ENCODE measurements at regions not wholly inside any gene's neighbourhood (a gene's known extent, or its start where the extent isn't known, plus 50 kb on each side); places are given as distances from the start of the nearest gene placed in this dataset.
A peak's percentile ranks its signal among the peaks of the same experiment; 100 is the strongest.

- H3K79me2 ChIP-seq: no peaks in the 10 kb centered on the region
- no peak overlapping the region for H3K4me3 ChIP-seq (ENCODE audit: low read depth, low read length)
- no peak overlapping the region for H3K4me2 ChIP-seq (ENCODE audit: low read length)
- H3K9me3 ChIP-seq (ENCODE audit: control insufficient read depth, low read length): no peaks in the 10 kb centered on the region
- H3K27me3 ChIP-seq (ENCODE audit: control insufficient read depth, insufficient read depth, low read length): no peaks in the 10 kb centered on the region
- TF ChIP-seq CTCF (IDR thresholded peaks at IDR 0.05): no peak
- H3K36me3 ChIP-seq (ENCODE audit: control insufficient read depth, insufficient read depth, low read length): no peaks in the 10 kb centered on the region
- H3K4me1 ChIP-seq: no peaks in the 10 kb centered on the region
- H3K27ac ChIP-seq: no peak overlapping the region
- peak overlapping the region; percentile 43 for H2AFZ ChIP-seq
- H3K9ac ChIP-seq: no peak overlapping the region
Observed at GRCh38 chr2:18401471-18401870, 159.0 kb downstream of the RDH14 start.

DNA sequence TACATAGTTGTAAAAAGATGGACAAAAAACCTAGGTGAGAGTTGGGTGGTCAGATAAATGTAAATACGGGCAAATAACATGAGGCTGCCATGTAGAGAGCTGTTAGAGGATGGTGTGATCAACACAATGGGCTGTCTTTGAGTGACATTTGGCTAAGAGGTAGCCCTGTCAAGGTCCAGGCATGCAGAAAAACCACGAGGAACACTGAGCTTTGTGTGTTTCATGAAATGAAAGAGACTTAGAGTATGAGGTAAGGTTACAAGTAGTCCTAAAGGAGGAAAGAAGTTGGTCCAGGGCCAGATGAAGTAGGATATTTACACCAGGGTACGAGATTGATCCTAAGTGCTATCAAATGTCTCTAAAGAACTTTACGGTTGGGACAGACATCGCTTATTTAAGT, 160.9 kb downstream of the RDH14 start:
- Histone ChIP-seq H3K9me3 (ENCODE audit: control insufficient read depth, low read length) (no peaks in the 10 kb centered on the region), H3K9ac (no peak overlapping the region), H3K4me1 (no peaks in the 10 kb centered on the region), H3K27ac (no peak overlapping the region), H3K36me3 (ENCODE audit: control insufficient read depth, insufficient read depth, low read length) (no peaks in the 10 kb centered on the region), H3K4me3 (ENCODE audit: low read depth, low read length) (no peak overlapping the region), H3K27me3 (ENCODE audit: control insufficient read depth, insufficient read depth, low read length) (no peaks in the 10 kb centered on the region), H3K79me2 (no peaks in the 10 kb centered on the region), H3K4me2 (ENCODE audit: low read length) (no peak overlapping the region), H2AFZ (no peak overlapping the region)
- TF ChIP-seq CTCF (IDR thresholded peaks at IDR 0.05): no peak

GRCh38 chr2:18398833-18399232, 161.6 kb downstream of the RDH14 start:
- H3K27me3 ChIP-seq (ENCODE audit: control insufficient read depth, insufficient read depth, low read length): no peaks in the 10 kb centered on the region
- H3K9ac ChIP-seq: no peak overlapping the region
- TF ChIP-seq CTCF (IDR thresholded peaks at IDR 0.05): no peak
- H3K4me2 ChIP-seq (ENCODE audit: low read length): no peak overlapping the region
- H3K4me1 ChIP-seq: no peaks in the 10 kb centered on the region
- no peaks in the 10 kb centered on the region for H3K36me3 ChIP-seq (ENCODE audit: control insufficient read depth, insufficient read depth, low read length)
- H3K4me3 ChIP-seq (ENCODE audit: low read depth, low read length): no peak overlapping the region
- no peaks in the 10 kb centered on the region for H3K9me3 ChIP-seq (ENCODE audit: control insufficient read depth, low read length)
- H3K27ac ChIP-seq: no peak overlapping the region
- H2AFZ ChIP-seq: no peak overlapping the region
- H3K79me2 ChIP-seq: no peaks in the 10 kb centered on the region

GRCh38 chr2:18396329-18397010, 164.0 kb downstream of the RDH14 start:
- no peaks in the 10 kb centered on the region for H3K79me2 ChIP-seq
- H3K27me3 ChIP-seq (ENCODE audit: control insufficient read depth, insufficient read depth, low read length): no peaks in the 10 kb centered on the region
- no peaks in the 10 kb centered on the region for H3K9me3 ChIP-seq (ENCODE audit: control insufficient read depth, low read length)
- H3K4me3 ChIP-seq (ENCODE audit: low read depth, low read length): no peak overlapping the region
- H3K4me2 ChIP-seq (ENCODE audit: low read length): no peak overlapping the region
- no peaks in the 10 kb centered on the region for H3K4me1 ChIP-seq
- no peaks in the 10 kb centered on the region for H3K36me3 ChIP-seq (ENCODE audit: control insufficient read depth, insufficient read depth, low read length)
- no peak overlapping the region for H3K27ac ChIP-seq
- no peak overlapping the region for H2AFZ ChIP-seq
- no peak overlapping the region for H3K9ac ChIP-seq
- no peak for TF ChIP-seq CTCF (IDR thresholded peaks at IDR 0.05)

GRCh38 chr2:18395555-18395954, 164.9 kb downstream of the RDH14 start:
- H3K79me2 ChIP-seq: no peaks in the 10 kb centered on the region
- H3K4me3 ChIP-seq (ENCODE audit: low read depth, low read length): no peak overlapping the region
- no peak for TF ChIP-seq CTCF (IDR thresholded peaks at IDR 0.05)
- no peak overlapping the region for H3K4me2 ChIP-seq (ENCODE audit: low read length)
- H3K9me3 ChIP-seq (ENCODE audit: control insufficient read depth, low read length): no peaks in the 10 kb centered on the region
- H3K36me3 ChIP-seq (ENCODE audit: control insufficient read depth, insufficient read depth, low read length): no peaks in the 10 kb centered on the region
- H3K9ac ChIP-seq: no peak overlapping the region
- H3K4me1 ChIP-seq: no peaks in the 10 kb centered on the region
- no peak overlapping the region for H2AFZ ChIP-seq
- no peaks in the 10 kb centered on the region for H3K27me3 ChIP-seq (ENCODE audit: control insufficient read depth, insufficient read depth, low read length)
- no peak overlapping the region for H3K27ac ChIP-seq

All from parathyroid adenoma (tissue), 2 donors.